T-helper 1 cell (primary cell): ENCODE measurements at regions not wholly inside any gene's neighbourhood (a gene's known extent, or its start where the extent isn't known, plus 50 kb on each side); places are given as distances from the start of the nearest gene placed in this dataset.
"Not testable (repeated sequence)": the region's sequence is repeated elsewhere in the genome, so short reads cannot be mapped to it uniquely, and the experiment has no call there.

Experiments
- DNase-seq, 5 donors: peaks; one replicate each; pipeline ENCODE4 v3.0.0-alpha.2; 2012 to 2020

GRCh38 chr2:131584380-131584779, 56.7 kb downstream of the CCDC74A start:
- no peak for DNase-seq

- DNase-seq, result no peak
These were observed 57.3 kb downstream of the CCDC74A start for GRCh38 chr2:131584940-131585339.

GRCh38 chr2:131588152-131588873, 60.6 kb downstream of the CCDC74A start:
- DNase-seq, result no peak

- DNase-seq, result not testable (repeated sequence)
These were observed 61.4 kb downstream of the CCDC74A start for GRCh38 chr2:131589126-131589525.

GRCh38 chr2:131590366-131590765, 62.7 kb downstream of the CCDC74A start:
- DNase-seq, result no peak

GRCh38 chr2:131590896-131591295, 63.2 kb downstream of the CCDC74A start:
- DNase-seq, result no peak

GRCh38 chr2:131596561-131596960, 68.9 kb downstream of the CCDC74A start:
- not testable (repeated sequence) for DNase-seq

- DNase-seq, result not testable (repeated sequence)
These were observed 74.8 kb downstream of the CCDC74A start for GRCh38 chr2:131602444-131602843.

- DNase-seq, result not testable (repeated sequence)
These were observed 77.0 kb downstream of the CCDC74A start for GRCh38 chr2:131604652-131605051.

GRCh38 chr2:131606366-131606765, 78.7 kb downstream of the CCDC74A start:
- not testable (repeated sequence) for DNase-seq

GRCh38 chr2:131607056-131607455, 79.4 kb downstream of the CCDC74A start:
- DNase-seq, result not testable (repeated sequence)

GRCh38 chr2:131614539-131614938, 86.9 kb downstream of the CCDC74A start:
- not testable (repeated sequence) for DNase-seq

- not testable (repeated sequence) for DNase-seq
These were observed 90.6 kb downstream of the CCDC74A start for GRCh38 chr2:131618320-131618719.

- not testable (repeated sequence) for DNase-seq
These were observed 95.2 kb downstream of the CCDC74A start for GRCh38 chr2:131622874-131623273.

GRCh38 chr2:131626011-131626410, 98.3 kb downstream of the CCDC74A start:
- not testable (repeated sequence) for DNase-seq

GRCh38 chr2:131626565-131626964, 98.9 kb downstream of the CCDC74A start:
- DNase-seq, result not testable (repeated sequence)

- DNase-seq, result not testable (repeated sequence)
These were observed 100.1 kb downstream of the CCDC74A start for GRCh38 chr2:131627777-131628176.

- not testable (repeated sequence) for DNase-seq
These were observed 104.0 kb downstream of the CCDC74A start for GRCh38 chr2:131631648-131632047.

- not testable (repeated sequence) for DNase-seq
These were observed 105.7 kb downstream of the CCDC74A start for GRCh38 chr2:131633405-131633804.

- not testable (repeated sequence) for DNase-seq
These were observed 106.4 kb downstream of the CCDC74A start for GRCh38 chr2:131633827-131634695.

GRCh38 chr2:131635611-131636010, 107.9 kb downstream of the CCDC74A start:
- DNase-seq, result no peak

- DNase-seq, result not testable (repeated sequence)
These were observed 109.1 kb downstream of the CCDC74A start for GRCh38 chr2:131636704-131637308.

- DNase-seq, result not testable (repeated sequence)
These were observed 111.4 kb downstream of the CCDC74A start for GRCh38 chr2:131639001-131639620.
